ENCODE measurements at regions not wholly inside any gene's neighbourhood (a gene's known extent, or its start where the extent isn't known, plus 50 kb on each side); places are given as distances from the start of the nearest gene placed in this dataset.
A peak's percentile ranks its signal among the peaks of the same experiment; 100 is the strongest.

GRCh38 chr16:85170066-85170491 lies 57.8 kb upstream of the CIBAR2 start:
- intact Hi-C loops (cut with DNase I, micrococcal nuclease), result no loop called here
- H3K27ac Mint-ChIP-seq, result no peak overlapping the region
- POLR2A ChIA-PET, result no interaction called here

DNA sequence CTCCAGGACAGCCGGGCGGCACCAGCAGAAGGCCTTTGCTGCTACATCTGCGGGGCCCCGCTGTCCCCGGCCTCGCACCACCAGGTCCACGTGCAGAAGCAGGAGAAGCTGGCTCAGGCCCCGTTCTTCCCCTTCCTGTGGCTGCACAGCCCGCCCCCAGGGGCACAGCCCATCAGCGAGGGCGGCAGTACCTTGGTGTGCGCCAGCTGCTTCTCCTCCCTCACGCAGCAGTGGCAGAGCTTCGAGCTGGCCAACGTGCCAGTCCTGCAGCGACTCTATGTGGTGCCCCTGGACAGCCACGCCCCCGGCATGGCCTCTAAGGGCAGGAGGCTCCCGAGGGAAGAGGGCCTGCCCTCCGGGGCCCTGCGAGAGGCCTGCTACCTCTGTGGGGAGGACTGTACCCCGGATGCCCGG lies 58.3 kb upstream of the CIBAR2 start:
- ChIA-PET CTCF (interaction anchor here (0.7 kb wide), 1 partner anchor 29 kb away, joined by 3 read pairs; no protein-coding TSS in a partner anchor), POLR2A (no interaction called here)
- no peak overlapping the region for H3K4me3 Mint-ChIP-seq
- H3K4me1 Mint-ChIP-seq, result peaks cover 3% of the 10 kb centered on the region
- H3K27ac Mint-ChIP-seq, result no peak overlapping the region
- peaks cover 35% of the 10 kb centered on the region for H3K27me3 Mint-ChIP-seq
- no peaks in the 10 kb centered on the region for H3K36me3 Mint-ChIP-seq (ENCODE audit: low read depth)
- DNase-seq (no peak), ATAC-seq (no peak)
- intact Hi-C loops (cut with DNase I, micrococcal nuclease), result no loop called here
- H3K9me3 Mint-ChIP-seq (ENCODE audit: low read depth), result no peaks in the 10 kb centered on the region

More at GRCh38 chr16:85170066-85170491, 57.8 kb upstream of the CIBAR2 start:
- no peaks in the 10 kb centered on the region for H3K36me3 Mint-ChIP-seq (ENCODE audit: low read depth)
- DNase-seq, result no peak
- H3K27me3 Mint-ChIP-seq, result peaks cover 33% of the 10 kb centered on the region
- CTCF ChIA-PET, result no interaction called here
- H3K4me1 Mint-ChIP-seq, result peaks cover 3% of the 10 kb centered on the region
- no peaks in the 10 kb centered on the region for H3K9me3 Mint-ChIP-seq (ENCODE audit: low read depth)
- no peak for ATAC-seq
- no peak overlapping the region for H3K4me3 Mint-ChIP-seq

GRCh38 chr16:85171004-85171758 lies 58.9 kb upstream of the CIBAR2 start:
- Mint-ChIP-seq H3K27me3 (peaks cover 35% of the 10 kb centered on the region), H3K9me3 (ENCODE audit: low read depth) (no peaks in the 10 kb centered on the region), H3K36me3 (ENCODE audit: low read depth) (no peaks in the 10 kb centered on the region), H3K4me1 (peaks cover 3% of the 10 kb centered on the region), H3K27ac (no peak overlapping the region), H3K4me3 (no peak overlapping the region)
- POLR2A ChIA-PET, result no interaction called here
- ATAC-seq (no peak), DNase-seq (no peak)
- intact Hi-C loops (cut with DNase I, micrococcal nuclease), result no loop called here
- CTCF ChIA-PET, result interaction anchor here (0.7 kb wide), 1 partner anchor 29 kb away, joined by 3 read pairs; no protein-coding TSS in a partner anchor

DNA sequence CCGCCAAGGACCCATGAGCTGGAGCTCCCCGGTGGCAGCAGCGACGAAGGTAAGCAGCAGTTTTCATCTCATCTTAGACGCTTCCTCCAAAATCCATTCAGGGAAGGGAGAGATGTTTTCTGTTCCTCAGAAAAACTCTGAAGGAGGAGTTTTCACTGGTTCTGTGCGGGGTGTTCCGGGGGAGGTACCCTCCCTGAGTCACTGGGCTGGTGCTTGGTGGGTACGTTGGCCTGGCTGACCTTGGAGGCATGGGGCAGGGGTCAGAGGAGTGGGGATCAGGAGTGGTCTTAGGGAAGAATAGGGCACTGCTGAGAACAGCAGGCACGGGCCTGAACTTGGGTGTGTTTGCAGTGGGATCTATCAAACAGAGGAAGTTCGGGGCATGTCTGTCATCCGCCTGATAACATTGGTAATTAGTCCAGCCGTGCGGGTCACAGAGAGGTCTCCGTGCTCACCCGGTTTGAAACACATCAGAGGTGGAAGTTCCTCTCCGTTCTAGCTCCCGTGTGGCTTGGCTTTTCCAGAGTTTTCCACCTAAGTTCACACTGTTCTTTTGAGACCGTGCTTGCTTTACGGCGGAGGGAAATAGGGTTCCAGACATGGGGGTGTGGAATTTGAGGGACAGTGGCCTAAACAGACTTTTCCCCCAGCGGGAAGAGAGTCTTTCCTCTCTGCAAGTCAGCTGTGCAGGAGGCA lies 59.6 kb upstream of the CIBAR2 start:
- H3K4me1 Mint-ChIP-seq, result peaks cover 3% of the 10 kb centered on the region
- H3K27ac Mint-ChIP-seq, result no peak overlapping the region
- no peak overlapping the region for H3K4me3 Mint-ChIP-seq
- DNase-seq (no peak), ATAC-seq (no peak)
- ChIA-PET CTCF (no interaction called here), POLR2A (no interaction called here)
- H3K27me3 Mint-ChIP-seq, result peaks cover 41% of the 10 kb centered on the region
- H3K36me3 Mint-ChIP-seq (ENCODE audit: low read depth), result no peaks in the 10 kb centered on the region
- intact Hi-C loops (cut with DNase I, micrococcal nuclease), result no loop called here
- no peaks in the 10 kb centered on the region for H3K9me3 Mint-ChIP-seq (ENCODE audit: low read depth)

- intact Hi-C loops (cut with DNase I, micrococcal nuclease), result no loop called here
- no peaks in the 10 kb centered on the region for H3K9me3 Mint-ChIP-seq (ENCODE audit: low read depth)
- ATAC-seq (no peak), DNase-seq (peak; percentile 16)
- peaks cover 3% of the 10 kb centered on the region for H3K4me1 Mint-ChIP-seq
- no peaks in the 10 kb centered on the region for H3K36me3 Mint-ChIP-seq (ENCODE audit: low read depth)
- H3K4me3 Mint-ChIP-seq, result no peak overlapping the region
- POLR2A ChIA-PET, result no interaction called here
- CTCF ChIA-PET, result no interaction called here
- no peak overlapping the region for H3K27ac Mint-ChIP-seq
- peaks cover 46% of the 10 kb centered on the region for H3K27me3 Mint-ChIP-seq
These were observed 60.3 kb upstream of the CIBAR2 start for GRCh38 chr16:85172455-85173145.

DNA sequence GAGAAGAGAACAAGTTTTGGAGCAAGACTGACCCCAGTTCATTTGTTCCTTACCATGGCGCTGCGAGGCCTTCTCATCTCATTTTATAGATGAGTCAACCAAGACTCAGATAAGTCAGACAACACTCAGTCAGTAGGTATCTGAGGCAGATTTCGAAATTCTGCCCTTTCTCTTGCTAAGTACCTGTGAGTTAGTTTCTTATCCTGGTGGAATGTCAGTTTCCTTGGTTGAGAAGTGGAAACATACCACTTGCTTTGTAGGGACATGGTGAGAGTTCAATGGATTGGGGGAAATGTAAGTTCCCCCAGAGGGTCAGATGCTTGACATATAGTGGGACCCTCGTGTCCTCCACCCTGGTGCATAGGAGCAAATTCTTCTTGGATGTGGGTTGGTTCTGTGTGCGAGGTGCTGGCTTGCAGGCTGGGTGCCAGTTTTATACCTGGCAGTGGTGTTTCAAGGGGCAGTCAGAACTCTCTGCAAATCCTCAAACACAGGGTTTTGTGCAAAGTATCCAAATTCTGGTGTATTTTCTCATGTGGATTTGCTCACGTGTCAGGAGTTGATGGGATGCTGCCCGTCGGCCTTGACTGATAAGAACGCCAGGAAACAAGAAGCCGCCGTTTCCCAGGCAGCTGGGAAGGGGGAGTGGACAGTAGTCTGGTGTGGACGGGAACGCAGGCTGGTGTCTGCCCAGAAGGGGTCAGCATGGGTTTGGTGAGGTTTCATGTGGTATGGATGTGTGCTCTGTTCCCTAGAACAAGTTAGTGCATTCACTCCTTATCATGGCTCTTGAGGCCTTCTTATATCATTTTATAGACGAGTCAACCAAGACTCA lies 61.1 kb upstream of the CIBAR2 start:
- Mint-ChIP-seq H3K36me3 (ENCODE audit: low read depth) (no peaks in the 10 kb centered on the region), H3K27ac (no peak overlapping the region), H3K27me3 (peaks cover 44% of the 10 kb centered on the region), H3K4me3 (no peak overlapping the region), H3K4me1 (peaks cover 3% of the 10 kb centered on the region), H3K9me3 (ENCODE audit: low read depth) (no peaks in the 10 kb centered on the region)
- ATAC-seq (no peak), DNase-seq (no peak)
- POLR2A ChIA-PET, result no interaction called here
- CTCF ChIA-PET, result interaction anchor here (0.7 kb wide), 1 partner anchor 12 kb away, joined by 3 read pairs; no protein-coding TSS in a partner anchor
- intact Hi-C loops (cut with DNase I, micrococcal nuclease), result no loop called here

DNA sequence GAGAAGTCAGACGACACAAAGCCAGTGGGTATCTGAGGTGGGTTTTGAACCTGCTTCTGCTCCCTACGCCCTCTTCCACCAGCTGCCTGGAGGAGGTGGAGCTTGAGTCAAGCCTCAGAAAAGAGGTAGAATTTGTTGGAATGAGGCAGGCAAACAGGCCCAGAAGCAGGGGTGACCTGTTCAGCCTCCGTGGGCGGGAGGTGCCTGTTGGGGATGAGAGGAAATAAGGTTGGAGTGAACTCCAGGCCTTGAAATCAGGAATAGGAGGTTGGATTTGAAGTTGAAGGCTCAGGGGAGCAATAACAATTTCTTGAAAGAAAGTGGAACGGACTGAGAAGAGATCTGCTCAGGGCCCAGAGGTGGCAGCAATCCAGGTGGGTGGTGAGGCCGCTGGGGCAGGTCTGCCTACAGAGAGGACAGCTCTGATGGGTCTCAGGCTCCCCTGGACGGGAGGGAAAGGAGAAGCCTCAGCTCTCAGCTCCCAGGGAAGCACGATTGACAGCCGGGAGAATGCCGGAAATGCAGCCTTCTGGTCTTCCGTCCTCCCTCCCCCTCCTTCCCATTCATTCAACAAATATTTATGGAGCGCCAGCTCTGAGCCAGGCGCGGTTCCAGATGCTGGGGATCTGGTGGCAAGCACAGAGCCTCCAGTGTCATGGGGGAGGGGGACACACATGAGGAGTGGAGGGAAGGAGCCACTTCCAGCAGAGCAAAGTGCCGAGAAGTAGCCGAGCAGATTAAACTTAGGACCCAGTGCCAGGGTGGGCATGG lies 61.9 kb upstream of the CIBAR2 start:
- intact Hi-C loops (cut with DNase I, micrococcal nuclease), result no loop called here
- ATAC-seq (no peak), DNase-seq (no peak)
- H3K4me3 Mint-ChIP-seq, result no peak overlapping the region
- H3K27me3 Mint-ChIP-seq, result peaks cover 44% of the 10 kb centered on the region
- ChIA-PET CTCF (interaction anchor here (0.6 to 0.7 kb wide), 3 partner anchors 11 to 1740 kb away, joined by 3 read pairs; partner anchors contain the start of gene CIBAR2), POLR2A (no interaction called here)
- no peaks in the 10 kb centered on the region for H3K9me3 Mint-ChIP-seq (ENCODE audit: low read depth)
- peaks cover 3% of the 10 kb centered on the region for H3K4me1 Mint-ChIP-seq
- H3K27ac Mint-ChIP-seq, result no peak overlapping the region
- H3K36me3 Mint-ChIP-seq (ENCODE audit: low read depth), result no peaks in the 10 kb centered on the region

GRCh38 chr16:85174871-85175723 lies 62.8 kb upstream of the CIBAR2 start:
- Mint-ChIP-seq H3K36me3 (ENCODE audit: low read depth) (no peaks in the 10 kb centered on the region), H3K9me3 (ENCODE audit: low read depth) (no peaks in the 10 kb centered on the region), H3K4me3 (no peak overlapping the region), H3K27me3 (peaks cover 44% of the 10 kb centered on the region), H3K27ac (no peak overlapping the region), H3K4me1 (peaks cover 3% of the 10 kb centered on the region)
- intact Hi-C loops (cut with DNase I, micrococcal nuclease), result no loop called here
- no peak for ATAC-seq
- no peak for DNase-seq
- CTCF ChIA-PET, result interaction anchor here (0.6 to 1.2 kb wide), 4 partner anchors 63 to 1739 kb away, joined by 3 to 5 read pairs (median 3); partner anchors contain the start of gene CIBAR2
- POLR2A ChIA-PET, result no interaction called here

GRCh38 chr16:85175724-85176233 lies 63.5 kb upstream of the CIBAR2 start:
- ATAC-seq (no peak), DNase-seq (no peak)
- H3K27ac Mint-ChIP-seq, result no peak overlapping the region
- peaks cover 42% of the 10 kb centered on the region for H3K27me3 Mint-ChIP-seq
- H3K9me3 Mint-ChIP-seq (ENCODE audit: low read depth), result no peaks in the 10 kb centered on the region
- H3K36me3 Mint-ChIP-seq (ENCODE audit: low read depth), result no peaks in the 10 kb centered on the region
- H3K4me3 Mint-ChIP-seq, result no peak overlapping the region
- CTCF ChIA-PET, result interaction anchor here (1.1 to 1.2 kb wide), 2 partner anchors 69 to 1154 kb away, joined by 3 to 5 read pairs; no protein-coding TSS in a partner anchor
- H3K4me1 Mint-ChIP-seq, result peaks cover 3% of the 10 kb centered on the region
- POLR2A ChIA-PET, result no interaction called here
- intact Hi-C loops (cut with DNase I, micrococcal nuclease), result no loop called here
